HepG2 (cell line): ENCODE measurements at regions not wholly inside any gene's neighbourhood (a gene's known extent, or its start where the extent isn't known, plus 50 kb on each side); places are given as distances from the start of the nearest gene placed in this dataset.
"Not testable (repeated sequence)": the region's sequence is repeated elsewhere in the genome, so short reads cannot be mapped to it uniquely, and the experiment has no call there.

ENCODE experiments used
- ATAC-seq: fragments of 200-7000 bp; cut with Tn5 transposase; 3 replicates; pipeline ENCODE4 v1.9.1; 2020; ENCODE audit warnings: mild to moderate bottlenecking, moderate library complexity
- BruUV-seq: library from RNA; stranded (reverse); fragments of 400-500 nt; replicated peaks from 2 replicates; lab custom pipeline; 2021; lab: Mats Ljungman, UMichigan
- CTCF ChIA-PET: fragments of 300-600 bp; formaldehyde crosslinking; extraction: SDS; loops from one replicate; lab custom pipeline; 2021; ENCODE audit warnings: low total read pairs, inconsistent platforms, low intra/inter-chr PET ratio; lab: Yijun Ruan, JAX
- POLR2A ChIA-PET: fragments of 350-600 bp; sonication (Branson Sonifier 250); formaldehyde crosslinking; loops from one replicate; lab custom pipeline; 2020; ENCODE audit warnings: antibody characterized with exemption, inconsistent platforms; lab: Yijun Ruan, JAX
- DNase-seq: peaks from one replicate; pipeline ENCODE4 v3.0.0-alpha.2; 2015; ENCODE audit warnings: low spot score
- FAIRE-seq: peaks from 3 replicates; lab custom pipeline; 2011; peaks lifted over from hg19 to GRCh38; lab: Jason Lieb, UNC
- H2AFZ ChIP-seq: one replicate; pipeline ENCODE4 v1.6.1; 2011; ENCODE audit warnings: low read length, inconsistent platforms
- H3K27ac ChIP-seq: fragments of 300-600 bp; 3 replicates; pipeline ENCODE4 v1.8.0; 2011; ENCODE audit warnings: mixed run types, mild to moderate bottlenecking, mixed read lengths, low read length, inconsistent platforms; ENCODE audit not compliant: insufficient read depth; ENCODE audit errors: extremely low read length
- H3K27me3 ChIP-seq, 2 experiments: fragments of 200-600 bp in 1 of 2; 2 replicates in 1 of 2; 3 replicates in 1 of 2; pipeline versions ENCODE4 v1.6.0 to v1.8.0; 2011; ENCODE audit warnings: low read length in 2 of 2, mild to moderate bottlenecking in 2 of 2, moderate library complexity in 2 of 2, inconsistent platforms in 1 of 2; ENCODE audit not compliant: insufficient read depth in 2 of 2, control insufficient read depth in 1 of 2
- H3K36me3 ChIP-seq, 2 experiments: fragments of 200-600 bp in 1 of 2; replicated peaks in 1 of 2; 2 replicates in 1 of 2; 3 replicates in 1 of 2; pipeline versions ENCODE4 v1.5.1 to v1.8.0; 2011; ENCODE audit warnings: low read length in 2 of 2, inconsistent platforms in 1 of 2; ENCODE audit not compliant: insufficient read depth in 2 of 2, control insufficient read depth in 1 of 2
- H3K4me1 ChIP-seq: 2 replicates; pipeline ENCODE4 v1.5.1; 2012; ENCODE audit warnings: low read length, inconsistent platforms; ENCODE audit not compliant: insufficient read depth
- H3K4me2 ChIP-seq: 2 replicates; pipeline ENCODE4 v1.6.0; 2011; ENCODE audit warnings: low read depth, low read length, inconsistent platforms
- H3K4me3 ChIP-seq, 3 experiments: fragments of 200-600 bp in 1 of 3; sonication (generic), shearing (Covaris generic) in 1 of 3; replicated peaks in 1 of 3; 2 replicates each; pipeline ENCODE4 v1.5.1; 2011 to 2016; ENCODE audit warnings: low read length in 3 of 3, inconsistent platforms in 2 of 3, low read depth in 2 of 3, mild to moderate bottlenecking in 2 of 3, control low read depth in 1 of 3, mixed read lengths in 1 of 3; ENCODE audit not compliant: insufficient read depth in 1 of 3
- H3K79me2 ChIP-seq: one replicate; pipeline ENCODE4 v1.6.1; 2011; ENCODE audit warnings: low read length, inconsistent platforms; ENCODE audit not compliant: insufficient read depth
- H3K9ac ChIP-seq: 2 replicates; pipeline ENCODE4 v1.6.0; 2011; ENCODE audit warnings: mild to moderate bottlenecking, low read depth, low read length, inconsistent platforms; ENCODE audit not compliant: insufficient read depth
- H3K9me3 ChIP-seq: 2 replicates; pipeline ENCODE4 v1.5.1; 2012; ENCODE audit warnings: mild to moderate bottlenecking, low read length
- H4K20me1 ChIP-seq: 2 replicates; pipeline ENCODE4 v1.6.0; 2011; ENCODE audit warnings: inconsistent platforms, mild to moderate bottlenecking, low read length, moderate library complexity; ENCODE audit not compliant: insufficient read depth
- CREB1 ChIP-seq, 2 experiments: fragments of 450-650 bp in 1 of 2; IDR thresholded peaks; 2 replicates each; pipeline ENCODE4 v1.6.1; 2016 to 2017; ENCODE audit warnings: control low read depth in 1 of 2, mild to moderate bottlenecking in 1 of 2, missing compliant biosample characterization in 1 of 2, missing genetic modification characterization in 1 of 2
- MBNL3 ChIP-seq: fragments of 250-450 bp; sonication (Bioruptor Pico); conservative IDR thresholded peaks from 2 replicates; pipeline ENCODE4 v1.8.0; 2022; ENCODE audit warnings: mild to moderate bottlenecking, inconsistent platforms
- TCF7L2 ChIP-seq: IDR thresholded peaks from 2 replicates; pipeline ENCODE4 v1.6.1; 2011; ENCODE audit warnings: mild to moderate bottlenecking, low read depth, low read length, moderate library complexity
- WGBS: methylation state at CpG from one replicate; pipeline ENCODE4 v1.1.6; 2017; ENCODE audit warnings: low lambda C conversion rate; 5-methylcytosine and 5-hydroxymethylcytosine counted together
- in situ Hi-C: cut with HindIII; loops from 2 replicates; pipeline ENCODE4 v1.10.0; 2017; ENCODE audit warnings: low pct_unique_long_range_greater_than_20kb; ENCODE audit not compliant: extremely low pct_ligation_motif_present
- intact Hi-C: fragments of 100-400 bp; cut with micrococcal nuclease; formaldehyde crosslinking; loops from one replicate; pipeline ENCODE4 v1.10.0; 2022; ENCODE audit not compliant: unreplicated experiment

- in situ Hi-C loops, result no loop called here
- no peaks in the 10 kb centered on the region for H4K20me1 ChIP-seq
- no peak overlapping the region for H3K27ac ChIP-seq
- H3K79me2 ChIP-seq, result no peaks in the 10 kb centered on the region
- no peak overlapping the region for H3K4me3 ChIP-seq
- H3K27me3 ChIP-seq, result no peaks in the 10 kb centered on the region; a peak in 1 of 5 replicates
- ATAC-seq (no peak), FAIRE-seq (no peak), DNase-seq (no peak)
- intact Hi-C loops, result no loop called here
- H3K36me3 ChIP-seq, result no peaks in the 10 kb centered on the region
- no peak overlapping the region for H3K9ac ChIP-seq
- H3K4me1 ChIP-seq, result no peaks in the 10 kb centered on the region
- 36% methylated on average over 2 of the region's 2 CpGs for WGBS
- H3K4me2 ChIP-seq, result no peak overlapping the region
- CTCF ChIA-PET, result no interaction called here
- BruUV-seq, result no TSS peak
- no peaks in the 10 kb centered on the region; the same call in 1 of the 2 replicates for H3K9me3 ChIP-seq
- POLR2A ChIA-PET, result no interaction called here
- TF ChIP-seq MBNL3 (no peak), TCF7L2 (no peak), CREB1 (IDR thresholded peaks at IDR 0.05) (0 out of 2 replicates have a peak, but pooled peaks have one; percentile 9), CREB1 (CRISPR knock-in tag; IDR thresholded peaks at IDR 0.05) (no peak)
- H2AFZ ChIP-seq, result no peak overlapping the region
Measured at GRCh38 chr11:24271798-24272197, 225.1 kb upstream of the LUZP2 start.

- in situ Hi-C loops, H3K27ac ChIP-seq: not testable (repeated sequence)
- 48% methylated on average over 10 of the region's 25 CpGs for WGBS
Measured at GRCh38 chr11:24274214-24274781, 222.6 kb upstream of the LUZP2 start.

More at GRCh38 chr11:24274214-24274781, 222.6 kb upstream of the LUZP2 start:
- POLR2A ChIA-PET, DNase-seq, FAIRE-seq, H3K79me2 ChIP-seq, H3K4me2 ChIP-seq, H3K9ac ChIP-seq, H2AFZ ChIP-seq, H3K27me3 ChIP-seq, H3K4me1 ChIP-seq, CTCF ChIA-PET, BruUV-seq, ATAC-seq, intact Hi-C loops, H3K36me3 ChIP-seq, H3K9me3 ChIP-seq, H3K4me3 ChIP-seq, H4K20me1 ChIP-seq: not testable (repeated sequence)
